ENCODE measurements at regions not wholly inside any gene's neighbourhood (a gene's known extent, or its start where the extent isn't known, plus 50 kb on each side); places are given as distances from the start of the nearest gene placed in this dataset.

DNA sequence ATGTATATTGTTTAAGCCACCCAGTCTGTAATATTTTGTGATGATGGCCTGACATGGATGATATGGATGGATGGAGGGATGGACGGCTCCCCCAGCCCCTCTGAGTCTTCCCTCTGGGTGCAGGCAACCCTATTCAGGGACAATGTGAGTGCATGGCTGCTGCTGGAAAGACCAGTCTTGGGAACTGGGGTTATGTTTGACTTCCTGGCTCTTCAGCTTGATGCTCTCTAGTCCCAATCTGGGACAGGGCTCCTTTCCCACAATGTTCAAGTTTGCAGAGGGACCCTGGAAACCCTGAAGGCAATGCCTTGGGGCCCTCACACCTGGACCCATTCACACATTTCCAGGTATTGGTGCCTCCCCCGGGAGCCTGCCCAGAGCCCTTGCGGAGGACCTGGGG lies 52.3 kb upstream of the RET start:
- DNase-seq = no peak

GRCh38 chr10:43024942-43025700 lies 51.7 kb upstream of the RET start:
- DNase-seq = no peak

DNA sequence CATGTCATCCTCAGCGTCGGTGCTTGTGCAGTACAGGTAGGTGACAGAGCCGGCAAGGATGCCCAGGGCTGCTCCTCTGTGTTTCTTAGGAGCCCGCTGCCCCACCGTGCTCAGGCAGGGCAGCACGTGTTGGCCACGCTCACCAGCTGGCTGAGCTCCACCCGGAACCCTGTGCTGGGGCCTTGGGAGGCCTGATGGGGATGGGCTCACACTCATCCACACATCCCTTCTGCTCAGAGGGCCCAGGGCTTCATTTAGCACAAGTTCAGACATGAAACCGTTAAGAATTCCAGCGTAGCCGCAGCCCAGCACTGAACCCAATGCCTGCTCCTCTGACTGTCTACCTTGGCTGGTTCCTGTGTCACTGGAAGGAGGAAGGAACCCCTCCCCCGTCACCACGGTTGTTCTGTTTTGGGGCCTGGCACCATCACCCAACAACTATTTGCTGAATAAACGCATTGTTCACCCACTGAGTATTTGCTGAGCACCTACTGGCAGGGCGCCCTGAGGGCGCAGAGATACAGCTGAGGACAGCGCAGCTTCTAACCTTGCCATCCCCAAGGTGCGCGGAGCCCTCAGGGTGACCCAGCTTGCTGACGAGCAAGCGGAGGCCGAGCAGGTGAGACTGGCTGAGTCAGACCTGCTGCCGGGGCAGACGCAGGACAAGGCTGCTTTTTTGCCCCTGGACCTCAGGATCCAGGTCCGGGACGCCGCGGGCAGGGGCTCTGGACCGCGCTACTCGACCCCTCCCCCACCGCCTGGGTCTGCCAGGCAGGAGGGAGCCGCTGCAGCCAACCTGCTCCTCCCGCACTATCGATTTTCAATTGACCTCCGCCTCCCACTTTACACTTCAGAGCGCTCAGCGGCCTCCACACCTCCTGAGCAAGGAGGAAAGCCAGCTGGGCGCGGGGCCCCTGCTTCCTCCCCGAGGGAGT lies 50.6 kb upstream of the RET start:
- no peak for DNase-seq

All from stimulated activated CD4-positive, alpha-beta T cell treated with anti-CD3 and anti-CD28 coated beads, Interleukin-4, amount 100 ng/mL, for 4 hours (primary cell).